H1 (cell line): ENCODE measurements at regions not wholly inside any gene's neighbourhood (a gene's known extent, or its start where the extent isn't known, plus 50 kb on each side); places are given as distances from the start of the nearest gene placed in this dataset.

Source experiments
- TF ChIP-seq, protein P1 (sequence below): IDR thresholded peaks from 2 replicates; pipeline ENCODE4 v1.6.1; 2012; ENCODE audit warnings: inconsistent platforms

DNA sequence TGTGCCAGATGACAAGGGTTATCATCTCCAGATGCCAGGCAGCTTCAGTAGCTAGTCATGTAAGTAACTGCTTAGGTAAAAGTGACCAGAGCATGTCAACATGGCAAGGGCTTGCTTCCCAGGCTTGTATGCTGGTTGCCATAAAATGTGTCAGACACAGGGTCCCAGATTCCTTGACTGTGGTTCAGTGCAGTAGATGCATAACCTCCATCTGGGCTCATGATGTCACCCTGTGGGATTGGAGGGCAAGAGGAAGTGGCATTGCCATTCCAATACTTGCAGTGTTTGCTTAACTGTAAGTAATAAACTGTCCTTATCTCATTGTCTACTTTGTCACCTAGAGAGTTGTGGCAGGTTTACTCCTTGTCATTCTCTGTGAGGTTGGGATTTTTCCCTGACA lies 226.8 kb downstream of the PCDH17 start (continued):
- TF ChIP-seq, protein P1, sequence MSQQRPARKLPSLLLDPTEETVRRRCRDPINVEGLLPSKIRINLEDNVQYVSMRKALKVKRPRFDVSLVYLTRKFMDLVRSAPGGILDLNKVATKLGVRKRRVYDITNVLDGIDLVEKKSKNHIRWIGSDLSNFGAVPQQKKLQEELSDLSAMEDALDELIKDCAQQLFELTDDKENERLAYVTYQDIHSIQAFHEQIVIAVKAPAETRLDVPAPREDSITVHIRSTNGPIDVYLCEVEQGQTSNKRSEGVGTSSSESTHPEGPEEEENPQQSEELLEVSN: no peak
- TF ChIP-seq, all 59 proteins: peak for 0
